GM19463 (cell line): ENCODE measurements at regions not wholly inside any gene's neighbourhood (a gene's known extent, or its start where the extent isn't known, plus 50 kb on each side); places are given as distances from the start of the nearest gene placed in this dataset.
A peak's percentile ranks its signal among the peaks of the same experiment; 100 is the strongest.

Source experiments
- ATAC-seq: cut with Tn5 transposase; IDR thresholded peaks from one replicate; pipeline ENCODE4 v1.9.1; 2021; ENCODE audit warnings: mild to moderate bottlenecking, moderate library complexity; ENCODE audit not compliant: unreplicated experiment

DNA sequence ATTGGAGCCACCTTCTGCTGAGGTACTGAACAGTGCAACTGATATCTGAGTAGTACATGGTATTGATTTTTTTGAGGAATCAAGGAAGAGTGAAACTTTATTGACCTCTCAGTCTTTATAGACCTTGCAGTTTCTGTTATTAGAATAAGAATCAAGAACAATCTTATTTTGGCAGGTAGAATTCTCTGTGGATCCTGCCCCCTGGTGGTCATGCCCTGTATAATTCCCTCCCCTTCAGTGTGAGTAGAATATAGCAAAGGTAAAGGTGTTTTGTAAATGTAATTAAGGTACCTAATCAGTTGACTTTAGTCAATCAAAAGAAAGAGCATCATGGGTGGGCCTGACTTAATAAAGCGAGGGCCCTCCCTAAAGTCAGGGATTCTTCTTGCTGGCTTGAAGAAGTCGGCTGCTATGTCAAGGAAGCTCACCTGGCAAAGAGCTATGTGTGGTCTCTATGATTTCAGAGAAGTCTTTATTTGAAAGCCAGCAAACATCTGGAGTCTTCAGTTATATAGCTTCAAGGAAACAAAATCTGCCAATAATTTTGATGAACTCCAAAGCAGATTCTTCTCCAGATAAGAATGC is 142.8 kb downstream of the LSM5 start:
- ATAC-seq: no peak

DNA sequence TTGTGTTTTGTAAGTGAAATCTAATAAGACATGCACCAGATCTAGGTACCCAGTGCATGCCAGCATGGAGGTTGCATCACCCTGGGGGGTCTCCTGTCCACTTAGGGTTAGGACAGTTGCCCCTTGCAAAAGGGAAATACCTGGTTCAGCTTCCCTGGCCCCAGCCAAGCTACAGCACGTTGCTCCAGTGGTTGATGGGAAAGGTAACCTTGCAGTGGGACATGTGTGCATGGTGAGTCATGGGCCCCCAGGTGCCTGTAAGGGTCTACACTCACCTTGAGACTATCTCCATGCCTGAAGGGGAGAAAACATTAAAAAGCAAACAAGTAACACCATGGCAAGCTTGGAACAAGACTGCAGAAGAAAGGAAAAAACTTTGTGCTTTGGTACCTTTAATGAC is 143.9 kb downstream of the LSM5 start:
- ATAC-seq: no peak

DNA sequence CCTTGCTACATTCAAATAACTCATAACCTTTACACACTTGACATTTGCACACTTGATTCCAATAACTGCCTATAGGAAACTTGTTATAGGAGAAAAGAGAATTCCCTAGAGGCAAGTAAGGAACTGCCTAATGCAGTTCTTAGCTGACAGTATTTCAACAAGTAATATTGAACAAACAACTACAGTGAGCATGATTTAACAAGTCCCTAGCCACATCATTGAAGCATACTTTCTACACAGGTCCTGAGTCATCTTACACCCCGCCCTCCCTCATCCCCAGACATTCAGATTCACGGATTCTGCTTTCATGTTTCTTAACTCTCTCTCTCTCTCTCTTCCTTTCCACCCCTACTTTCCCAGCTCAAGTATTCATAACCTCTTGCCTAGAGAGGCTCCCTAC is 153.5 kb downstream of the LSM5 start:
- no peak for ATAC-seq

DNA sequence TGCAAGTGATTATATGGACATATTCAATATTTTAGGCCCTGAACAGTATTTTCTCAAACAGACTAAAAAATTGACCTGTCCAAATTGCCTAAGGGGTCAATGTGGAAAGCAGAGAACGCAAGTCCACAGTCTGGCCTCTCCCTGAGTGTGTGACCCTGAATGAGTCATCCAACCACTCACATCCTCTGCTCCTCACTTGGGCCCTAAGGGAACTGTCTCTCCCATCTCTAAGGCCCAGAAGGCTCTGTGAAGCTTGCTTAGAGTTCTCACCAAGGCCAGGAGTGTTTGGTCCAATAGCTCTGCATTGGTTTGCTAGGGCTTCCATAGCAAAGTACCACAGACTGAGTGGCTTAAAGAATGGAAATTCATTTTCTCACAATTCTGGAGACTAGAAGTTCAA is 155.1 kb downstream of the LSM5 start:
- no peak for ATAC-seq

DNA sequence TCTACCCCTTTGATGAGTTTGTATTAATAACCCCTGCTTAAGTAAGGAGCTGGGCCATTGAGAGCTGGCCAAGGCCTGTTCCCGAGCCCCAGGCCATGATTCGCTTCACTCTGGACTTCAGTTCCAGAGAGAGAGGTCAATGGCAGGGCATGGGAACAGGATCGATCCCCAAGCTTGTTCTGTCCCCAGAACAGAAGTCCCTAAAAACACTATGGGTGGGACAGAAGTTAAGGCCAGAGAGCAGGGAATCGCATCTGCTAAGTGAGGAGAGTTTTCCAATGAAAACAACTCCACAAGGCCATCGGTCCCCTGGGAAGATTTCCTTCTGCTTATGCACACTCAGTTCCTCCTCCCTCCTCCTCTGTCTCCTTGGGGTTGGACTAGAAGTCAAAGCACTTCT is 159.6 kb downstream of the LSM5 start:
- ATAC-seq: no peak

DNA sequence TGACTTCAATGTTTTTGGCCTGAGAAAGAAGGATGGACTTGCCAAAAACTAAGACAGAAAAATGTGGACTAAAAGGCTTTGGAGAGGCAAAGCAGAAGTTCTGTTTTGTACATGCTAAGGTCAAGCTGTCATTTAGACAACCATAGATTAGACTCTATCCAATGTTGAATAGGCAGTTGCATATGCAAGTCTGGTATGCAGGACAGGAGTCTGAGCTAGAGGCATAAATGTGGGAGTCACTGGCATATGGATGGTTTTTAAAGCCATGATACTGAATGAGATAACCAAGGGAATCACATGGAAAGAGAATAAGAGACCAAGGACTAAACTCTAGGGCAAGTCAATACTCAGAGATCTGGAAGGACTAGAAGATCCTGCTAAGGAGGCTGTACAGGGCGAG is 164.1 kb downstream of the LSM5 start:
- no peak for ATAC-seq

DNA sequence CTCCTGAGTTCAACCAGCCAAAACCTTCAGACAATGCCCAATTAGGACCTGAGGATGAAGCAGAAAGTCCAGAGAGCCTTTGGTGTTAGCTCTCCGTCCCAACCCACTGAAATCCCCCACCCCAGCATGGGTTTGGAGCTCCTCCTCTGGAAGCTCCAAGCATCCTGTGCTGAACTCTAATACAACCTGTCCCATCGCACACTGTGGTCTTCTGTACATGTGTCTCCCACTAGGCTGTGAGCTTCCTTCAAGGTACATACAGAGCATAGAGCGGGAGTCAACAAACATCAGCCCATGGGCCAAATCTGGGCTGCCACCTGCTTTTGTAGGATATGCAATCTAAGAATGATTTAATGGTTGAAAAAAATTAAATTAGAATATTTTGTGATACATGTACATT is 166.5 kb downstream of the LSM5 start:
- ATAC-seq: no peak

DNA sequence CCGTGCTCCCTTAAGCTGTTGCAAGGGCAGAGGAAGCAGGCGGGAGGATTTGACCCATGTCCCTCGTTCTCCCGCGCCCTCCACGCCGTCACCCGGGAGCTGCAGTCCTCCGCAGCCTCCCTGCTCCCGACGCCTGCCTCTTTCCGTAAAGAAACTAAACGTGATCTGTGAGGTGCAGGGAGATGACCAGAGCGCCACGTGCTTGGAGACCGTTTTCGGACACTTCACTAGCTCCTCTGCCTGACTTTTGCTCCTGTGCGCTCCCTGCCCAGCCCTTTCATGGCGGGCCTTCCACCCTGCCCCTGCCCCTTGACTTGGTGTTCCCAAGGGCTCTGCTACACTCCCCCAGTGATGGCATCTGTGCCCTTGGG is 171.2 kb downstream of the LSM5 start:
- no peak for ATAC-seq

DNA sequence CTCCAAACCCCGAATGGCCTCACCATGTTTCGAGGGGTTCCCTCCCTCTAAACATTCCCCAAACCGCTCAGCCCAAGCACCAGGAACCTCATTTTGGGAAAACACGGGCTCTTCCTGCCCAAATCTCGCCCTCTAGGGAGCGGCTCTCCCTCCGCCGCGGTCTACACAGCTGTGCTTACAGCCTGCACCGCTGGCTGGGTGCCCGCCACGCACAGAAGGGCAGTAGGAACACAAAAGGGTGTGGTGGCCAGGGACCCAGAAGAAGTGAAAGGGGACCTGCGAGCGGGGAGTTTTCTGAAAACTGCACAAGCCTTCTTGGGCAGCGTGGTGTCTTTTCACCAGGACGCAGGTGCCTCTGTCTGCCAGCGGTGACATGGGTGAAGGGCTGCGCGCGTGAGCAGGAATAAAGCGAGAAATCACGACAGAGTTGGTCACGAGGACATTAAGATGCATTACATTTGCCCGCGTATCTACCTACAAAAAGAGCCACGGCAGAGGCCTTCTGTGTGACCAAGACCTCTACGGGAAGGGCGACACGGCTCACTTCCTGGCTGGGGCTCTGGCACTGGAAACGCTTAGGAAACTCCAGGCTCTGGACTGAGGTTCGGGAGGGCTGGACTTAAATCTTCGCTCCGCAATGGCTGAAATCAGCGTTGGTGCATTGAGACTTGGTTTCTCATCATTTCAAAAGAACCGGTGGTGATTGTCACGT is 171.7 kb downstream of the LSM5 start:
- ATAC-seq: no peak

DNA sequence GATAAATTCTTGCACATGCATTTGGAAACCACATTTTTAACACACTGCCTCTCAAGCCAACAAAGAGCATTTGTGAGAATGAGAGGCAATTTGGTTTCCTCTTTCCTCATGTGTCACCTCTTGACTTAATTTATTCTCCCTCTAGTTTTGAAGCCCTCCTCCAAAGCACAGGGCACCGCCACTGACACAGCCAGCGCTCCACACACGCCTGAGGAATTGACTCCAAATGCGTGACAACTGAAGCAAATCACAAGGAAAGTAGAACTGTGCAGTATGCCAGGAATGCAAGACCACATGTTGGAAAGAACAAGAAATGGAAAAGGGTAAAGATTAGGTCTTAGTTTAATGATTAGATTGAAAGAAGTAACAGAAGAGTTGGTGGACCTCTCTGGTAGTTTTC is 173.3 kb downstream of the LSM5 start:
- ATAC-seq: no peak

DNA sequence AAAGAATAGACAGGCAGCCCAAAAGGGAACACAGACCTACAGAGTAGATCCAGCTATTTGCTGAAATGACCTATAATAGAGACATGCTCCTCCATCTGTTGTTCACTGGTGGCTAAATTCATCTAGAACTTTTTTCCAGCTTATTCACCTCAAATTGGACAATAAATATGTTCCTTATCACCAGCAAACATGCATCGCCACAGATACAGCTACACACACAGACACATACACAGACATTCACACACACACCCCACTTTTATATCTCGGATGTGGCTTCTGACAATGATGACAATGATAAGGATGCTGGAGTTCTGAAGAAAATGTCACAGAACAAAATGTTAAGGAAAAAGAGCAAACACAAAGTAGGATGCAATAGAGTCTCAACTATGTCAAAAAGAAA is 175.4 kb downstream of the LSM5 start:
- ATAC-seq: no peak

DNA sequence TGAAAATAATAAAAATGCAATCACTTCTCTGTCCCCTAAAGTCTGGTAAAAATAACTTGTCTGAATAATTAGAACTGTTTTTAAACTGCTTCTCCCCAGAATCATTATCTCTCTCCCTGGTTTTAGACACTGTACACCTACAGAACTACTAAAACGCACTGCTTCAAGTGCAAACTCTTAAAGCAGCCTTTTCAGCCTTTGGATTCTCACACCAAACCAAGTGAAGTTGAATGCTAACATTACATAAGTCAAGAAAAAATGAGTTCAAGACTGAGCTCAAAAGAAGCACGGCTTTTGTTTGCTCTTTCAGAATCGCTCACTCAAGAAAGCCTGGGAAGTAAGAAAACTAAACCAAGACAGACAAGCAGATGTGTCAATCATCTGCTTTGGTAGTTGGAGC is 188.8 kb downstream of the LSM5 start:
- no peak for ATAC-seq

DNA sequence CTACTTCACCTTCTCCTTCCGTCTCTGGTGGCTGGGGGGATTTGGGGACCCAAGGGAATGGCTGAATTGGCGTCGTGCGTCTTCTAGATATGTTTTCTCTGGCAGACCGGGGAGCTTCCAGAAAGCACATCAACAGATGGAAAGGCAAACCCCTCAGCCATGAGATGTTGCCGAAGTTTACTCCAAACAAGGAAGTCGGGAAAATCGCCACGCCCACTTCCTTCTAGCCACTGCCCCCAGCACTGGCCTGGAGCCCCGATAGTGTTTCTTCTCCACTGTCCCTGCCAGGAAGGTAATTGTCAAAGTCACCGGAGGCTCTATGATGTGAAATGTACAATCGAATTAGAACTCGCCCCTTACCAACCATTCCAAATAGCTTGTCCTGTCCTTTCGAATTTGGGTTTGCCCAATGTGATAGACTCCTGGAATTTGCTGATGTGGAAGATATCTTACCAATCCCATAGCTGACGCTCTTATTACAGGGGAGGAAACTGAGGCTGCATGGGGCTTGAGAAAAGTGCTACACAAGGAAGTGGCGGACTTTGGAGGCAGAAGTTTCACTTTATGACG is 191.0 kb downstream of the LSM5 start:
- no peak for ATAC-seq

DNA sequence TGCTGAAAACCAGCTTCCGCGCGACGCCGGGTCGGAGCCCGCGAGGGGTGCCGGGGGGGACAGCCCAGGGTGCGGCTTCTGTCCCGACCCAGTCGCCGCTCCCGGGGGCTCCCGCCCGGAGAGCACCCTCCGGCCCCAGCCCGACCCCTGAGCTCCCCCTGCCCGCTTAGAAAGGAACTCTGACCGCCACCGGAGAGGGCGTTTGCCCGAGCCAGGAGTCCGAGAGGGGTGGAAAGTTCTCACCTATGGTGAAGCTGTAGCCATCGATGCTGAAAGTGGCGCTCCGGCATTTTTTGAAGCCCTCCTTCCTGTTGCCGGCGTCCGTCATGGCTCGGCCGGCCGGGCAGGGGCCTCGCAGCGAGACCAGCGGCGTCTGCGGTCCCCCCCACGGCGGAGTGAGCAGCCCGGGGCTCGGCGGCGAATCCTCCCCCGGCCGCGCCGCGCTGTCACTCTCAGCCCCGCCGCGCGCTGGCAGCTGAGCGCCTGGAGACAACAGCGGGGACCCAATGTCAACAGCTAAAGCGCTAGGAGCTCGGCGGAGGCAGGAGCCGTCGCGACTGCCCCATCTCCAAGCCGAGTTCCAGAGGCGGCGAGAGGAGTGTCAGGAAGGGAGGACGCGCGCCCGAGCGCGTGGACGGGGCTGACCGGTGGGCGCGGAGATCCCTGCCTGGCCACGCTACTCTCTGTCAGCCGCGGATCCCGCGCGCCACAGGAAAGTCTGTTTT is 191.6 kb downstream of the LSM5 start:
- ATAC-seq: peak; percentile 49

DNA sequence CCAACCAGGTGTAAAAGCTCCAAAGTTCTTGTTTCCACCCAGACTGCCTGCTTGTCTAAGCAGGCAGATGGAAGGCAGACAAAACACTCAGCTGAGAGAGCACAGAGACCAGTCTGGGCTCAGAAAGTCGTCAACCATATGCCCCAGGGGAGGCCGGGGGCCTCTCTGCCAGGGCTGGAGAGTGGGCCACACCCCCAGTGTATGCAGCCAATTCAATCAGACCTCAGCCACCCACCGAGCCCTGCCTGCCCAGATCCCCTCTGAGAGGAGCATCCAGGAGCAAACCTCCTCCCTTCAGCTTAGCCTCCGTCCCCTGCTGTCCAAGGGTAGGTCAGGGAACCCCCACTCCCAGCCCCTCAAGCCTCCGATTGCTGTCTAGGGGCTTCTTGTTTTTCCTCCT is 196.3 kb downstream of the LSM5 start:
- no peak for ATAC-seq

DNA sequence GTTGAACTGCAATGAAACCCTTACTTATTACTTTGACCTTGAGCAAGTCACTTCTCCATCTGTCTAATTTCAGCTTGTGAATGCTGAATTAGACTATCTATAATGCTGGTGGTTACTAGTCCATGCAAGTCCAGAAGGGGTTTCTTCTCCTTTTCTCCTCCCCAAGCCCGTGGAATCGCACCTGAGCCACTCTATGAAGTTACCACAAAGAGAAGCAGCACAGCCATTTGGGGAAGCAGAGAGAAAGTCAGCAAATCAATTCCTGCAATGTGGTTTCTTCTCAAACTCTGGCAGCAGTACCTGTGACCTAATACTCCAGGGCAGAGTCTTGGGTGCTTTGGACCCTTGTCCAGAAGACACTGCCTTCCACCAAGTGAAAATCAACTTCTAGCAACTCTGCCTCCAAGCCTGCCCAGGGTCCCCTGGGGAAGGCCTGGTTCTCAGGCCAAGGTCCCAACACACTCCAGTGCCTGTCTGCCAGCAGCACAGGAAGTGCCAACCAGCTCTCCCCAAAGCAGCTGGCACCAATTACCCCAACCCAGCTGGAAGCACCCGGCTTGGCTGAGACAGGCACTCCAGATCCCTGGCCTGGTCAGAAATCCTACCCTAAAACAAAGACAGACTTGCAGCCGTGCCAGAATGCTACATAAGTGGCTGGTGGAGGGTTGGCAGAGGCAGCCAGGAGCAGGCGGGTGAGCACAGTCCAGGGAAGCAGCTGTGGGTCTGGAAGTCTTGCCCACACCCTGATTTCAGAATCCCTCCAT is 200.3 kb downstream of the LSM5 start:
- ATAC-seq: no peak

DNA sequence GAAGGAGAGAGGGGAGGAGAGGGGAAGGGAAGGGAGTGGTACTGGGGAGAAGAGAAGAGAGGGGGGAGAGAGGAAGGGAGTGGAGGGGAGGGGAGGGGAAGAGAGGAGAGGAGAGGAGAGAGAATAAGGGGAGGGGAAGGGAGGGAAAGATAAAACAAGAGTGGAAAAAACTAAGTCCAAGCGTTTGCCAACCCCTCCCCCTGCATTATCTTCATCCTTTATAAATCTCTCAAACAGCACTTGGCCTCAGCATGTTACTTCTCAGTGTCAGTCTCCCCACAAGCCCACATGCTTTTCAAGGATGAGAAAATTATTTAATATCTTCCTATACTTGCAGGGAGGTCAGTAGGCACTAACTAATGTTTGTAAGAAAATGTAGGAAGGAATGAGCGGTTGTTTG is 204.5 kb downstream of the LSM5 start:
- ATAC-seq: no peak

DNA sequence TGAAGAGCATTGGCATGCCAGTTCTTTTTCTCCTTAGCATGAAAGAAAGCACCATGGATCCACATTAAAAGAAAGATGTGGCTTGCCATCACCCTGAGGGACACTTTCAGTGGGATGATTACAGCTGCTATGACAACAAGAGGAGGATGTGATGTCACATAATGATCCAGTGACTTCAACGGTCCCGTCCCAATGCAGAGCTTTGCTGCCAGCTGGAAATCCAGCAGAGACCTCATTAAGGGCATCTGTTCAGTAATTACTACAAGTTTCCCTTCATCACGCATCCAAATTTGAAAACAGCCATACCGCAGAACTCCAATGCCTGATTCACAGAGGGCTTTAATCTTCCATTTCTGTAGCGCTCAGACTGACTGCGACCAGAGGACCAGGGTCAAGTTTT is 206.6 kb downstream of the LSM5 start:
- ATAC-seq: no peak

DNA sequence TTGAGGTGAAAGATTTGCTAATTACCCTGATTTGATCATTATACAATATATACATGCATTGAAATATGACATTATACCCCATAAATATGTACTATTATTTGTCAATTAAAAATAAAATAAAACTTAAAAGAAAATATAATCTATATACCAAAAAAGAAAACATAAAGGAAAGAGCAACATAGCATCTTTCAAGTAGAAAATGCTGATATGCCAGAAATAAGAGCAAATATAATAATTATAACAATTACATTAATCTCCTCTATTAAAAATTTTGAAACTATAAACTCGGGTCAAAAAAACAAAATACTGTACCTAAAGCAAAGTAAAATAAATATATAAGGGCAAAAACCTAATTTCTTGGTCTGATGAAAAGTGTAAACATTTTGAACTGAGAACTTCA is 209.3 kb upstream of the PDE1C start:
- ATAC-seq: no peak

DNA sequence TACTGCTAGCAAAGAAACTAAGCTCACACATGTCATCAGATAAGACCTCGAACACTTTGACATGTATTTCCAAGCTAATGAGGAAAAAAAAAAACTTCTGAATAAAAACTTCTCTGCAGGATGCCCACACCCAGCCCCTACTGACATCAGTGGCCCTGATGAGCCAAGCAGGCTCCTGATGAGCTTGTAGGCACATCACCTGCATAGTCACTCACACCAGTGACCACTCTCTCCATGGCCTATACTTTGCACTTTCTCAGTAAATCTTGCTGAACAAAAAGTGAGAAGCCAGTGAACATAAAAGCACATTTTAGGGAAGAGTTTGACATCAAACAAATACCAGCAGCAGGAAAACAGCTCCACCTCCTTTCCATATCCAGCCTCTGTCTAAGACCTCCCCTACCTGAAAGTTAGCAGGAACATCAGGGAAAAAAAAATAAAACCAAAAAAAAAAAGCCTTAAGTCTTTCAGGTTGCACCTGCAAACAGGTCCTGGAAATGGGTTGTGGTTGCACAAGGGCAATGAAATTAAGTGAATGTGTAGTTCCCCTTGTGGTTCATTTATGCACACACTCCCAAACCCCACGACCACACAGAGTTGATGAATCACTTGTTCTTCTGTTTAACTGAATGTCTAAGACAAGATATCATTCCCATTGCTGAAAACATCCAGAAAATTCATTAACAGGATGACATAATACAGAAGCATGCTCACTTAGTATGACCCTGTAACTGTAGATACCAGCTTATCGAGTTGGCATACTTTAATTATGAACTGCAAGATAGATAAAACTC is 205.2 kb upstream of the PDE1C start:
- peak; percentile 71 for ATAC-seq

DNA sequence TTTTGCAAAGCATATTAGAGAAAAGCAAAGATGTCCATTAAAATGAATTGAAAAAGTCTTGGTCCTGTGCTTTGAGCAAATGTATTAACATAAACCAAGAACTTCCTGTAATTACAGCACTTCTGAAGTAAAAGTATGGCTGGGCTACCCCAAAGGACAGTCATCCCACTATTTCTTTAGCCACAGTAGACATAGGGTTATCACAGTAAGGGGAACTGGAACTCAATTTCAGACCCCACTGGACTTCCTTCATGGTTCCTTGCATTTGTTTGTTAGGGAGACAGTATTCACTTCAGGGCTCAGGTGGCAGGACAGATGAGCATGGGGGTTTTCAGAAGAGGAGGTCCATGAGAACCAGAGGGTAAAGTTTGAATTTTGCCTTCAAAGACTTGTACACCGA is 203.1 kb upstream of the PDE1C start:
- peak; percentile 44 for ATAC-seq
